ENCODE measurements at regions not wholly inside any gene's neighbourhood (a gene's known extent, or its start where the extent isn't known, plus 50 kb on each side); places are given as distances from the start of the nearest gene placed in this dataset.

DNA sequence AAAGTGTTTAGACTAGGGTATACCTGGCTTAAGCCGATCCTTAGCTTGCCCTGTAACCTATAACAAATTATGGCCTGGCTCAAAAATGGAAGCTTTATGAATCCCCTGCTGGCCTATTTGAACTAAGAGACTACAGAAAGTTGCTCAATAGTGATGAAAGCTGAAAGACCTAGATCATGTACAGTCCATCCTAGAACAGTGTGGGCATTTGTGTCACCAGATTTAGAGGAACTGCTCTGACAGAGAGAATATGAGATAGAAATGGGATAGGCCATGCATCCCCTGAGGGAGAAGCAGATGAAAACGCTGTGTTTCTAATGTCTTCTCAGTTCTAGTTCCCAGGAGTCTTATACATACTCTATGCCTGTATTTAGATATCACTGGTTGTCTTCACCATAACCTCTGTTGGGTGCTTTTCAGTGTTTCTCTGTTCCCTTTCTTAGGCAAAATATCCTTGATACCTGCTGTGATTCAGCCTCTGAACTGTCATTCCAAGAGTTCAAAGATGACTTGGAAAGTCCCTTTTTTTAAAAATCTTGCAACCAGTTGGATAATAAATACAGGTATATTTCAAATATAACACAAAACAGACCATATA, 246.9 kb upstream of the SLC39A10 start:
- no peak for DNase-seq (ENCODE audit: low spot score)

DNA sequence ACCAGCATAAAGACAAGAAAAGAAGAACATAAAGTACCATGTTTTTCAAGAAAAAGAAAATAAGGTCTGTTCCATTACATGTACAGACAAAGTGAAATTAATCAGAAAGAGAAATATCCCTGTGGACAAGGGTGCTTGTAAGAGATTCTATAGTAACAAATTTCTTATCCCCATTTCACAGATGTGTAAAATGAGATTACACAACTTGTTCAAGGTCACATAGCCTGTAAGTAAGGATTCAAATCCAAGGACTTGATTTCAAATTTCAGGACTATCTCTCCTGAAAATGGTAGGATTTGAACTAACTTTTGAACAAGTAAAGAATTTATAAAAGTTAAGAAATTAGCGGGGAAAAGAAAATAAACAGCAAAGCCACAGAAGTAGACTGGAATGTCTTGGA, 248.2 kb upstream of the SLC39A10 start:
- no peak for DNase-seq (ENCODE audit: low spot score)

DNA sequence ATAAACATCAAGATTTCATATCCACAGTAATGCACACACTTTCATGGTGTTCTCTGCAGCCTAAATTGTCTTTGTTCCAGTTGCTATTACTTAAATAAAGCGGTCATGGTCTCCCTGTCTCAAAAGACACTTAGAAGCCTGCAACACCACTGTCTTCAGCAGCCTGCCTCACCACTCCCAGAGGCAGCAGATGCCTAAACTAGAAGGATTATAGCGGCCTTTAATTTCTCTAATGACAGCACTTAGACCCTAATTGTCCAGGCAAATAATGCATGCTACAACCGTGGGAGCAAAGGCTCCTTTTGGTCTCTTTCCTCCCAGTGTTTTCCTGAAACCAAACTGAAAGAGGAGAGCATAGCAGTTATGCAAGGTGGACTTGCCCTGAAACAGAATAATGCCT, 248.8 kb upstream of the SLC39A10 start:
- DNase-seq (ENCODE audit: low spot score): no peak

DNA sequence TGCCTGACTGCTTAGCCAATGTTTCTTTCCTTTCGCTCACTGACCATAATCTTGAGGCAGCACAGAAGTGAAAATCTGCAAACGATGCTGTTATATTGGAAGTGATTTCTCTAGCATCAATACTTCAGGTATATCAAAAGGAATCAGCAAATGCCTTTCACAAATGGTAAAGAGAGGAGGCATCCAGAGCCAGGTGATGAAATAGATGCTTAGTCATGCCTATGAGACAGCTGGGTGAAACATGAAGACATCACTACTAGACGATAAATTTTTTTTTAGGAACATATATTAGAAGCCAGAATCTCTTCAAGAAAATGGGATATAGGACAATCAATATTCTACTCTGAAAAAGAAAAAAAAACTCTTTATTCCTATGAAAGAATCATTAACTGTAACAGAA, 249.2 kb upstream of the SLC39A10 start:
- DNase-seq (ENCODE audit: low spot score): no peak

DNA sequence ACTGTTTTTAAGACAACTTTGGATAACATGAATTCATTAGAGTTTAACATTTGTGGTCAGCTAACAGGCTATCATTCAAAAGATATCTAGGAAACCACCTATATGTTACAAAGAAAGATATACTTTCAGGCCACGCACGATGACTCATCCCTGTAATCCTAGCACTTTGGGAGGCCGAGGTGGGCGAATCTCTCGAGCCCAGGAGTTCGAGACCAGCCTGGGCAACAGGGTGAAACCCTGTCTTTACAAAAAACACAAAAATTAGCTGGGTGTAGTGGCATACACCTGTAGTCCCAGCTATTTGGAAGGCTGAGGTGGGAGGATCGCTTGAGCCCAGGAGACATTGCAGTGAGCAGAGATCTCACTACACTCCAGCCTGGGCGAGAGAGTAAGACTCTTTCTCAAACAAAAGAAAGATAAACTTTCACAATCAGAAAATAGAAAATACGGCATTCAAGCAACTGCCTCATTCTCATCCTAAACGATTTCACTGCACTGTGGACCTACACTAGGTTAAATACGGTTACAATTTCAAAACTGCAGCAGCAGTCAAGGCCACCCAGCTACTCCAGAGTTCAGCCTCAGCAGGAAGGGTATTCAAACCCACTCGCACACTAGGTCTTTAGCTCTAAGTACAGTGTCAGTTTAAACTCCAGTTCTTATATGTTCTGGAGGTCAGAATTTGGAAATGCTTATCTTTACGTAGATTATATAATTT, 250.0 kb upstream of the SLC39A10 start:
- DNase-seq (ENCODE audit: low spot score): no peak

- no peak for DNase-seq (ENCODE audit: low spot score)
These were observed 252.4 kb upstream of the SLC39A10 start for GRCh38 chr2:195404651-195405050.

- no peak for DNase-seq (ENCODE audit: low spot score)
These were observed 260.5 kb upstream of the SLC39A10 start for GRCh38 chr2:195396479-195396878.

GRCh38 chr2:195395362-195395761, 261.7 kb upstream of the SLC39A10 start:
- DNase-seq (ENCODE audit: low spot score): no peak

- no peak for DNase-seq (ENCODE audit: low spot score)
These were observed 264.3 kb upstream of the SLC39A10 start for GRCh38 chr2:195392446-195393336.

DNA sequence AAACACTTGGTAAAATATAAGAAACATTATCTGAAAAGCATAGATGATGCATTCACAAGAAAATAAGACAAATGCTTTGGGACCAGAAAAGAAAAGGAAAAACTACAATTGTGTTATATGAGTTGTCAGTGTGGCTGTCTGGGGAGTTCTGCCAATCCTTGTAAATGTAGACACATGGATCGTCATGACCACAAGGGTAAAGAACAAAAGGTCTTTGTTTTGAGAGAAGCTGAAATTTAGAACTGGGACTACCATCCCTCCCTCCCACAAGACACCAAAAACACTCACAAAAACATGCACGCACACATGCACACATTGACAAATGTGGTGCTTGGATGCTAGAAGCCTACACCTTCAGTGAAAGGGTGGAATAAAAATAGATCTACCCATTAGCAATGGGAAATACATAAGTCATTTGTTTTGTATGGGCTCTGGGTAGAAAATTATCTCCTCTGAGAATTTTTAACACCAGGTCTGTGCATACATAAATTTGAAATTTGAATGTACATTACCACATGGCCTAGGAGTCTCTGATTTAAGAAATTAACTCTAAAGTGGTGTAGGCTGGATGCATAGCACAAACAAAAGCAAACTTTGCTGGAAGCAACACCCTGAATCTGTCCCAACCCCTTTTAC, 266.2 kb upstream of the SLC39A10 start:
- no peak for DNase-seq (ENCODE audit: low spot score)

DNA sequence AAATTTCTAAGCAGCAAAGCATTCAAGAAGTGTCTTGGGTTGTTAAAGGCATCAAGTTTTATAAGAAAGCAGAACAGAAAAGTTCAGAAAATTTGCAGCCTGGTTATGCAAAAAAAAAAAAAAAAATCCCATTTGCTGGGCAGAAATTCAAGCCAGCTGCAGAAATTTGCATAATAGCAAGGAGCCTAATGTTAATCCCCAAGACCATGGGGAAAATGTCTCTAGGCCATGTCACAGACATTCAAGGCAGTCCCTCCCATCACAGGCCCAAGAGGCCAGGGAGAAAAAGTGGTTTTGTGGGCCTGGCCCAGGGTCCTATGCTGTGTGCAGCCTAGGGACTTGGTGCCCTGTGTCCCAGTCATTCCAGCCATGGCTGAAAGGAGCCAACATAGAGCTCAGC, 269.0 kb upstream of the SLC39A10 start:
- no peak for DNase-seq (ENCODE audit: low spot score)

DNA sequence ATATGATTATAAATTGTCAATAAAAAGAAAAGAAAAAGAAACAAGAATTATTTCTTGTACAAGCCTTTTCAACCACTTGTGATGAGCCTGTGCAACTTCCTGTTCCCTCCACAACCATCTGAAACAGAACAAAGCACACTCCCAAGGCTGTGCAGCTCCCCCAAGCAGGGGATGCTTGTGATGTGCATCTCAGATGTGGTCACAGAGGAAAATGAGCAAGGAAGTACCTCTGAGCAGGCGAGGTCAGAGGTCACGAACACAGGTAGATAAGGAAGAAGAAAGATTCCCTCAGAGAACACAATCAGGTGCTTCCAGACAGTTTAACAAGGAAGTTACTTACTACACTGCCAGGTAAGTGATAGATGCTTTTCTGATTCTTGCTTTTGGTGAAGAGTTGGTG, 274.8 kb upstream of the SLC39A10 start:
- DNase-seq (ENCODE audit: low spot score): no peak

GRCh38 chr2:195370167-195370943, 286.7 kb upstream of the SLC39A10 start:
- no peak for DNase-seq (ENCODE audit: low spot score)

- DNase-seq (ENCODE audit: low spot score): no peak
These were observed 287.8 kb upstream of the SLC39A10 start for GRCh38 chr2:195369218-195369587.

GRCh38 chr2:195368249-195369217, 288.5 kb upstream of the SLC39A10 start:
- no peak for DNase-seq (ENCODE audit: low spot score)

DNA sequence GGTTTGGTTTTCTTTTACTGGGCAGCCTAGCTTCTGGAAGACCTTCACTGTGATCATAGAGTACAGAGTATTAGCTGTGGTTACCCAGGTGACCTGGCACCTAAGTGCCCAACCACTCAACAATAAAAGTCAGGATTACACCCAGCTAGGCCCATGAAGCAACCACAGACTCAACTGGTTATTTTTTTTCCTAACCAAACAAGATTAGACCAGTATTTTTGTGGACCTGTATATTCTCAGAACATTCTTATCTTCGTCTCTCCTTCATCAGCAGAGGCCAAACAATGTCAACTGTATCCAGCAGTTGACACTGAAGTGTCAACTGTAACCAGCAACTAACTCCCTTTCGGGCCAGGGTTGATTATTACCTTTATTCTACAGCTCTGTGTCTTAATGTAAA, 289.2 kb upstream of the SLC39A10 start:
- DNase-seq (ENCODE audit: low spot score): no peak

DNA sequence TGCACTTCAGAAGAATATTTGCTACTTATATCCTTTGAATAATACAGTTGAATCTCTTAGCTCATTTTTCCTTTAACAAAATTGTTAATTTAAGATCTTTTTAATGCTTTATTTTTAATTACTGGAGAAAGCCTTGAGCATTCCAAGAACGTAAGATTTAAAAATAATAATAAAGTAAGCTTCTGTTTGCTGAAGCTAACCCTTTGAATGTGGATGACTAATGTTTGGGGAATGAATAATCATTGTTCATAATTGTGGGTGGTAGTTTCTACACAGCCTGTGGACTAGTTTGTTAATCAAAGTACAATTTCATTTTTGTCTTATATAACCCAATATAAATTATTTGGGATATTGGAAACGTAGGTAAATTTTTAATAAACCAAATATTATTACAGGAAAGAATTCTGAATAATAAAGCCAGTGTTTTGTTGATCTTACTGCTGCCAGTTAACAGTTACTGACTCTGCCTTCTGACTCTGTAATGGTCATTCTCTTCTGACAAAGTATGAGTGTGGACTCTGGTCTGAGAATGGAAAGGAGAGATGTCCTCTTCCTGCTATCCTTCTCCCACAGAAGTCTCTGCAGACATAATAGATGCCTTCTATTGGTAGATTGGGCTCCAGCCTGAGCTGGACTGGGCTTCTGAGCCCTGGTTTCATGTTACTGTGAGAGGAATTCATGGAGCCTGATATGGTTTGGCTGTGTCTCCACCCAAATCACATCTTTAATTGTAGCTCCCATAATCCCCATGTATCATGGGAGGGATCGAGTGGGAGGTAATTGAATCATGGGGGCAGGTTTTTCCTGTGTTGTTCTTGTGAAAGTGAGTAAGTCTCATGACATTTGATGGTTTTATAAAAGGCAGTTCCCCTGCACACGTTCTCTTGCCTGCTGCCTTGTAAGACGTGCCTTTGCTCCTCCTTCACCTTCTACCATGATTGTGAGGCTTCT, 292.7 kb upstream of the SLC39A10 start:
- peak; percentile 67 for DNase-seq (ENCODE audit: low spot score)

GRCh38 chr2:195363496-195363895, 293.5 kb upstream of the SLC39A10 start:
- DNase-seq (ENCODE audit: low spot score): peak; percentile 15

DNA sequence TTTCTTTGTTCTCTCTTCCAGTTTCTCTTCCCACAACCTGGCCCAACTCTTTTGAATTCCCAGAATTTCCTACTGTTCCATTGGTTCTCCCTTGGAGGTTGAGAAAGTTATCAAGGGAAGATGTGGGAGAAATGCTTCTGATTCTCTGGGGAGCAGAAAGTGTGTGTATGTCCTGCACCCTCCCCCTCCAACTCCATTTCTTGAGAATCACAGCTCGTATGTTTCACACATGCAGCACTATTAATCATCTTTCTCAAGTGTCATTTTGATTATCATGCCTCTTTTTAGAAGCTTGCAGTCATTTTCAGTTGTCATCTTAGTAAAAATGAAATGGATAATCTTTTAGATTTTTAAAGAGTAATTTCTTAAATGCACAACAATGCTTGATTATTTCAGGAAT, 296.8 kb upstream of the SLC39A10 start:
- no peak for DNase-seq (ENCODE audit: low spot score)
